ENCODE measurements at regions not wholly inside any gene's neighbourhood (a gene's known extent, or its start where the extent isn't known, plus 50 kb on each side); places are given as distances from the start of the nearest gene placed in this dataset.

DNA sequence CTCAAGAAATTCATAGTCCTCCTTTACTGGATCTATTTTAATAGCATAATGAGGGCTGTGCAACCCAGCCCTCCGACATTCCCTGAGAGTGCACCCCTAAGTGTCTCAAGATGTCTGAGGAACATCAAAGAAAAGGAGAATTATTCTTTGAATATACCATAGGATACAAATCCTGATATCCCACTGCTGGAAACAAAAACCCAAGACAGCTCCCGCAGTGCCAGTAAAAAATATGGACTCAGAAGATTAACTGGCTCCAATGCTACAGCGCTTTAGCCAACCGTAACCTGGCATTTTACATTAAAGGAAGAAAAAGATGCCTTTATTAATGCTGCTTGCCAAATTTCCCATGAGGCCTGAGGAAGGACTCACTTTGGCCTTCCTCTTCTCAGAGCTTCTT, 168.4 kb downstream of the TTC32 start:
- Histone ChIP-seq H3K4me3 (ENCODE audit: low read depth, low read length, poor library complexity, severe bottlenecking) (no peak overlapping the region), H3K9me3 (ENCODE audit: low read depth, low read length, poor library complexity, severe bottlenecking) (no peaks in the 10 kb centered on the region), H3K27me3 (replicated peaks; ENCODE audit: insufficient read depth, low read depth, low read length, poor library complexity) (peaks cover 7% of the 10 kb centered on the region), H3K27ac (ENCODE audit: low read depth, low read length, poor library complexity, severe bottlenecking) (no peak overlapping the region), H3K4me1 (ENCODE audit: insufficient read depth, low read length, poor library complexity, severe bottlenecking) (no peaks in the 10 kb centered on the region), H3K36me3 (ENCODE audit: insufficient read depth, low read length, poor library complexity, severe bottlenecking) (no peaks in the 10 kb centered on the region)
- TF ChIP-seq EZH2 (IDR thresholded peaks at IDR 0.05; ENCODE audit: borderline replicate concordance, low read depth, low read length, poor library complexity, severe bottlenecking), result no peak
- TF ChIP-seq, protein P1, sequence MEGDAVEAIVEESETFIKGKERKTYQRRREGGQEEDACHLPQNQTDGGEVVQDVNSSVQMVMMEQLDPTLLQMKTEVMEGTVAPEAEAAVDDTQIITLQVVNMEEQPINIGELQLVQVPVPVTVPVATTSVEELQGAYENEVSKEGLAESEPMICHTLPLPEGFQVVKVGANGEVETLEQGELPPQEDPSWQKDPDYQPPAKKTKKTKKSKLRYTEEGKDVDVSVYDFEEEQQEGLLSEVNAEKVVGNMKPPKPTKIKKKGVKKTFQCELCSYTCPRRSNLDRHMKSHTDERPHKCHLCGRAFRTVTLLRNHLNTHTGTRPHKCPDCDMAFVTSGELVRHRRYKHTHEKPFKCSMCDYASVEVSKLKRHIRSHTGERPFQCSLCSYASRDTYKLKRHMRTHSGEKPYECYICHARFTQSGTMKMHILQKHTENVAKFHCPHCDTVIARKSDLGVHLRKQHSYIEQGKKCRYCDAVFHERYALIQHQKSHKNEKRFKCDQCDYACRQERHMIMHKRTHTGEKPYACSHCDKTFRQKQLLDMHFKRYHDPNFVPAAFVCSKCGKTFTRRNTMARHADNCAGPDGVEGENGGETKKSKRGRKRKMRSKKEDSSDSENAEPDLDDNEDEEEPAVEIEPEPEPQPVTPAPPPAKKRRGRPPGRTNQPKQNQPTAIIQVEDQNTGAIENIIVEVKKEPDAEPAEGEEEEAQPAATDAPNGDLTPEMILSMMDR (conservative IDR thresholded peaks at IDR 0.05; ENCODE audit: low read depth, low read length), result no peak
- ChIA-PET POLR2A (ENCODE audit: low non-redundant PET) (no interaction called here), CTCF (no interaction called here)
- intact Hi-C loops (cut with micrococcal nuclease; ENCODE audit: unreplicated experiment), result no loop called here
- no peak for DNase-seq (ENCODE audit: low spot score)
- no TSS peak for BruUV-seq (replicated peaks)

DNA sequence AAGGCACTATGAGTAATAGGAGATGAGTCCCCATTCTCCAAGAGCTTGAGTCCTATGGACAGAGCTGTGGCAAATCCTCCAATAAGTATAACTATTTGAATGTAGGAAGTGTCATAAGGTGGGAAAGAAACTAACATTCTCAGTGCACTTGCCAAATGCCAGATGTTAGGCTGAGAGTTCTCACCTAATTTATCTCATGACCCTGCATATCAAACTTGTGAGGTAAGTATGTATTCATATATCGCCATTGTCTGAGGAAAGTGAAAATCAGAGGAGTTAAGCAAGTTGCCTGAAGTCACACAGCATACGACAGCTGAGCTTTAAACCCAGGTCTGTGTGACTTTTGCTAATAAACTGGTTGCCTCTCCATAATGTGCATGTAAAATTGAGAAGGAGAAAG, 169.5 kb downstream of the TTC32 start:
- Histone ChIP-seq H3K4me3 (ENCODE audit: low read depth, low read length, poor library complexity, severe bottlenecking) (no peak overlapping the region), H3K36me3 (ENCODE audit: insufficient read depth, low read length, poor library complexity, severe bottlenecking) (no peaks in the 10 kb centered on the region), H3K4me1 (ENCODE audit: insufficient read depth, low read length, poor library complexity, severe bottlenecking) (no peaks in the 10 kb centered on the region), H3K27ac (ENCODE audit: low read depth, low read length, poor library complexity, severe bottlenecking) (no peak overlapping the region), H3K9me3 (ENCODE audit: low read depth, low read length, poor library complexity, severe bottlenecking) (no peaks in the 10 kb centered on the region), H3K27me3 (replicated peaks; ENCODE audit: insufficient read depth, low read depth, low read length, poor library complexity) (peaks cover 7% of the 10 kb centered on the region)
- intact Hi-C loops (cut with micrococcal nuclease; ENCODE audit: unreplicated experiment), result no loop called here
- CTCF ChIA-PET, result no interaction called here
- POLR2A ChIA-PET (ENCODE audit: low non-redundant PET), result no interaction called here
- TF ChIP-seq, protein P1 (conservative IDR thresholded peaks at IDR 0.05; ENCODE audit: low read depth, low read length), result no peak
- TF ChIP-seq EZH2 (IDR thresholded peaks at IDR 0.05; ENCODE audit: borderline replicate concordance, low read depth, low read length, poor library complexity, severe bottlenecking), result no peak
- DNase-seq (ENCODE audit: low spot score), result no peak
- BruUV-seq (replicated peaks), result no TSS peak

DNA sequence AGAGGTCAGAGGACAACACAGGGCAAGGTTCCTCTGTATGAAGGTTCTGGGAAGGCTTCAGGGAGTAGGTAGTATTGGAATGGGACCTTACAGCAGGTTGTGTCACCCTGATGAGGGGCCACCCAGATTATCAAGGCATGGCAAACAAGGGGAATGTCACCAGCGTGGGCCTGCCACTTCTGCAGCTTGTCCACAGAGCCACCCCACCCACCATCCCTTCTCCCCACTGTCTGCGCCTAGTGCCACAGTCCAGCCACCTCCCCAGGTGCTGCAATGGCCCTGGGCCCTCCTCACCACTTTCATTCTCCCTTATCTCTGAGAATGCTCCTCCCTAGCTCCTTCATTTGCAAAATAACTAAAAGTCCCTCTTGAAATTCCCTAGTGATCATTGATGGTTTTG, 170.3 kb downstream of the TTC32 start:
- Histone ChIP-seq H3K27me3 (replicated peaks; ENCODE audit: insufficient read depth, low read depth, low read length, poor library complexity) (peaks cover 7% of the 10 kb centered on the region), H3K4me3 (ENCODE audit: low read depth, low read length, poor library complexity, severe bottlenecking) (no peak overlapping the region), H3K9me3 (ENCODE audit: low read depth, low read length, poor library complexity, severe bottlenecking) (no peaks in the 10 kb centered on the region), H3K27ac (ENCODE audit: low read depth, low read length, poor library complexity, severe bottlenecking) (no peak overlapping the region), H3K4me1 (ENCODE audit: insufficient read depth, low read length, poor library complexity, severe bottlenecking) (no peaks in the 10 kb centered on the region), H3K36me3 (ENCODE audit: insufficient read depth, low read length, poor library complexity, severe bottlenecking) (no peaks in the 10 kb centered on the region)
- no TSS peak for BruUV-seq (replicated peaks)
- CTCF ChIA-PET, result no interaction called here
- POLR2A ChIA-PET (ENCODE audit: low non-redundant PET), result no interaction called here
- intact Hi-C loops (cut with micrococcal nuclease; ENCODE audit: unreplicated experiment), result no loop called here
- DNase-seq (ENCODE audit: low spot score), result no peak
- TF ChIP-seq EZH2 (IDR thresholded peaks at IDR 0.05; ENCODE audit: borderline replicate concordance, low read depth, low read length, poor library complexity, severe bottlenecking), result no peak
- TF ChIP-seq, protein P1 (conservative IDR thresholded peaks at IDR 0.05; ENCODE audit: low read depth, low read length), result no peak
